ENCODE measurements at regions not wholly inside any gene's neighbourhood (a gene's known extent, or its start where the extent isn't known, plus 50 kb on each side); places are given as distances from the start of the nearest gene placed in this dataset.

- no peak for TF ChIP-seq CTCF (IDR thresholded peaks at IDR 0.05 in 4 of 5, conservative IDR thresholded peaks at IDR 0.05 in 1 of 5)
- no peak for TF ChIP-seq POLR2A (IDR thresholded peaks at IDR 0.05)
Measured at GRCh38 chr11:92067016-92067415, 157.6 kb upstream of the FAT3 start.
